ENCODE measurements at regions not wholly inside any gene's neighbourhood (a gene's known extent, or its start where the extent isn't known, plus 50 kb on each side); places are given as distances from the start of the nearest gene placed in this dataset.
"Not testable (repeated sequence)": the region's sequence is repeated elsewhere in the genome, so short reads cannot be mapped to it uniquely, and the experiment has no call there.

GRCh38 chr1:191739544-191739943 lies 418.7 kb upstream of the RGS18 start:
- no peak for ATAC-seq
- Mint-ChIP-seq H3K4me1 (no peaks in the 10 kb centered on the region), H3K27me3 (no peaks in the 10 kb centered on the region), H3K27ac (no peak overlapping the region), H3K36me3 (no peaks in the 10 kb centered on the region), H3K4me3 (no peak overlapping the region), H3K9me3 (no peaks in the 10 kb centered on the region)

GRCh38 chr1:191752342-191752741 lies 405.9 kb upstream of the RGS18 start:
- Mint-ChIP-seq H3K4me3 (no peak overlapping the region), H3K27ac (no peak overlapping the region), H3K27me3 (no peaks in the 10 kb centered on the region), H3K9me3 (peaks cover 2% of the 10 kb centered on the region), H3K36me3 (no peaks in the 10 kb centered on the region), H3K4me1 (no peaks in the 10 kb centered on the region)
- no peak for ATAC-seq

- Mint-ChIP-seq H3K27me3 (no peaks in the 10 kb centered on the region), H3K4me1 (no peaks in the 10 kb centered on the region), H3K4me3 (no peak overlapping the region), H3K9me3 (no peaks in the 10 kb centered on the region), H3K36me3 (no peaks in the 10 kb centered on the region), H3K27ac (no peak overlapping the region)
- ATAC-seq: no peak
Measured at GRCh38 chr1:191760016-191760415, 398.2 kb upstream of the RGS18 start.

GRCh38 chr1:191788551-191788950 lies 369.7 kb upstream of the RGS18 start:
- Mint-ChIP-seq H3K4me1 (no peaks in the 10 kb centered on the region), H3K36me3 (no peaks in the 10 kb centered on the region), H3K9me3 (peaks cover 4% of the 10 kb centered on the region), H3K27ac (no peak overlapping the region), H3K27me3 (no peaks in the 10 kb centered on the region), H3K4me3 (no peak overlapping the region)
- ATAC-seq: no peak

- H3K27me3 Mint-ChIP-seq: no peaks in the 10 kb centered on the region
- no peaks in the 10 kb centered on the region for H3K4me1 Mint-ChIP-seq
- ATAC-seq: no peak
- no peak overlapping the region for H3K4me3 Mint-ChIP-seq
- H3K9me3 Mint-ChIP-seq: no peaks in the 10 kb centered on the region
- H3K36me3 Mint-ChIP-seq: no peaks in the 10 kb centered on the region
- H3K27ac Mint-ChIP-seq: no peak overlapping the region
Measured at GRCh38 chr1:191798178-191798577, 360.1 kb upstream of the RGS18 start.

GRCh38 chr1:191804311-191804710 lies 354.0 kb upstream of the RGS18 start:
- Mint-ChIP-seq H3K4me1 (no peaks in the 10 kb centered on the region), H3K9me3 (no peaks in the 10 kb centered on the region), H3K27me3 (no peaks in the 10 kb centered on the region), H3K36me3 (no peaks in the 10 kb centered on the region), H3K4me3 (no peak overlapping the region), H3K27ac (no peak overlapping the region)
- no peak for ATAC-seq

GRCh38 chr1:191813593-191813992 lies 344.7 kb upstream of the RGS18 start:
- not testable (repeated sequence) for H3K27me3 Mint-ChIP-seq

GRCh38 chr1:191818198-191818597 lies 340.1 kb upstream of the RGS18 start:
- H3K4me1 Mint-ChIP-seq: no peaks in the 10 kb centered on the region
- no peaks in the 10 kb centered on the region for H3K27me3 Mint-ChIP-seq
- H3K27ac Mint-ChIP-seq: no peak overlapping the region
- H3K4me3 Mint-ChIP-seq: no peak overlapping the region
- H3K36me3 Mint-ChIP-seq: no peaks in the 10 kb centered on the region
- no peak for ATAC-seq
- H3K9me3 Mint-ChIP-seq: peaks cover 3% of the 10 kb centered on the region

More at GRCh38 chr1:191813593-191813992, 344.7 kb upstream of the RGS18 start:
- H3K36me3 Mint-ChIP-seq, H3K4me1 Mint-ChIP-seq, H3K4me3 Mint-ChIP-seq, ATAC-seq, H3K27ac Mint-ChIP-seq, H3K9me3 Mint-ChIP-seq: not testable (repeated sequence)

GRCh38 chr1:191831572-191831971 lies 326.7 kb upstream of the RGS18 start:
- Mint-ChIP-seq H3K9me3 (no peaks in the 10 kb centered on the region), H3K27ac (no peak overlapping the region), H3K4me3 (no peak overlapping the region), H3K27me3 (no peaks in the 10 kb centered on the region), H3K4me1 (no peaks in the 10 kb centered on the region), H3K36me3 (no peaks in the 10 kb centered on the region)
- ATAC-seq: no peak

- ATAC-seq: no peak
- H3K36me3 Mint-ChIP-seq: no peaks in the 10 kb centered on the region
- no peak overlapping the region for H3K27ac Mint-ChIP-seq
Measured at GRCh38 chr1:191839891-191840290, 318.4 kb upstream of the RGS18 start.

GRCh38 chr1:191851799-191852595 lies 306.3 kb upstream of the RGS18 start:
- H3K9me3 Mint-ChIP-seq: no peaks in the 10 kb centered on the region
- no peak overlapping the region for H3K27ac Mint-ChIP-seq
- no peaks in the 10 kb centered on the region for H3K27me3 Mint-ChIP-seq
- no peaks in the 10 kb centered on the region for H3K36me3 Mint-ChIP-seq
- ATAC-seq: no peak
- no peak overlapping the region for H3K4me3 Mint-ChIP-seq
- H3K4me1 Mint-ChIP-seq: no peaks in the 10 kb centered on the region

More at GRCh38 chr1:191839891-191840290, 318.4 kb upstream of the RGS18 start:
- H3K4me1 Mint-ChIP-seq: no peaks in the 10 kb centered on the region
- H3K27me3 Mint-ChIP-seq: no peaks in the 10 kb centered on the region
- H3K4me3 Mint-ChIP-seq: no peak overlapping the region
- peaks cover 5% of the 10 kb centered on the region for H3K9me3 Mint-ChIP-seq

GRCh38 chr1:191852907-191853306 lies 305.4 kb upstream of the RGS18 start:
- Mint-ChIP-seq H3K27ac (no peak overlapping the region), H3K27me3 (no peaks in the 10 kb centered on the region), H3K4me1 (no peaks in the 10 kb centered on the region)

GRCh38 chr1:191857600-191857999 lies 300.7 kb upstream of the RGS18 start:
- Mint-ChIP-seq H3K36me3 (no peaks in the 10 kb centered on the region), H3K4me3 (no peak overlapping the region), H3K4me1 (no peaks in the 10 kb centered on the region), H3K27me3 (no peaks in the 10 kb centered on the region), H3K27ac (no peak overlapping the region), H3K9me3 (peaks cover 7% of the 10 kb centered on the region)
- ATAC-seq: no peak

More at GRCh38 chr1:191852907-191853306, 305.4 kb upstream of the RGS18 start:
- ATAC-seq: no peak
- Mint-ChIP-seq H3K36me3 (no peaks in the 10 kb centered on the region), H3K9me3 (no peaks in the 10 kb centered on the region), H3K4me3 (no peak overlapping the region)

GRCh38 chr1:191865479-191865878 lies 292.8 kb upstream of the RGS18 start:
- H3K27me3 Mint-ChIP-seq: no peaks in the 10 kb centered on the region
- H3K4me3 Mint-ChIP-seq: no peak overlapping the region
- no peak for ATAC-seq
- H3K9me3 Mint-ChIP-seq: peaks cover 21% of the 10 kb centered on the region
- no peaks in the 10 kb centered on the region for H3K36me3 Mint-ChIP-seq
- H3K4me1 Mint-ChIP-seq: no peaks in the 10 kb centered on the region
- no peak overlapping the region for H3K27ac Mint-ChIP-seq

GRCh38 chr1:191866155-191866554 lies 292.1 kb upstream of the RGS18 start:
- H3K27ac Mint-ChIP-seq: no peak overlapping the region
- no peaks in the 10 kb centered on the region for H3K4me1 Mint-ChIP-seq
- ATAC-seq: no peak
- no peaks in the 10 kb centered on the region for H3K36me3 Mint-ChIP-seq
- peaks cover 21% of the 10 kb centered on the region for H3K9me3 Mint-ChIP-seq
- no peak overlapping the region for H3K4me3 Mint-ChIP-seq
- H3K27me3 Mint-ChIP-seq: no peaks in the 10 kb centered on the region

GRCh38 chr1:191869790-191870312 lies 288.4 kb upstream of the RGS18 start:
- Mint-ChIP-seq H3K27me3 (no peaks in the 10 kb centered on the region), H3K27ac (no peak overlapping the region), H3K4me1 (no peaks in the 10 kb centered on the region), H3K9me3 (peaks cover 5% of the 10 kb centered on the region), H3K4me3 (no peak overlapping the region), H3K36me3 (no peaks in the 10 kb centered on the region)
- ATAC-seq: no peak

Data from stimulated activated memory B cell treated with anti-CD40 and anti-IgM and Interleukin-4, amounts not matched to agents 10 μg/mL and 1 μg/mL and 100 μg/mL, for 72 hours (primary cell).